ENCODE measurements at regions not wholly inside any gene's neighbourhood (a gene's known extent, or its start where the extent isn't known, plus 50 kb on each side); places are given as distances from the start of the nearest gene placed in this dataset.

- Histone ChIP-seq H3K4me1 (ENCODE audit: control insufficient read depth, insufficient read depth, low read length) (no peaks in the 10 kb centered on the region), H3K4me3 (ENCODE audit: low read length) (no peak overlapping the region), H3K36me3 (ENCODE audit: control insufficient read depth, insufficient read depth, low read length) (no peaks in the 10 kb centered on the region), H3K9me3 (ENCODE audit: control insufficient read depth, insufficient read depth, low read length) (no peaks in the 10 kb centered on the region), H3K27me3 (ENCODE audit: control insufficient read depth, insufficient read depth, low read length) (no peaks in the 10 kb centered on the region), H3K27ac (ENCODE audit: low read length) (no peak overlapping the region)
- DNase-seq (ENCODE audit: low read depth, low spot score): no peak
- WGBS (ENCODE audit: insufficient coverage, insufficient read length): no CpG with 5 or more reads among the region's 5 CpGs
These were observed 162.4 kb upstream of the SYT13 start for GRCh38 chr11:45448561-45448960.

GRCh38 chr11:45446998-45447397 lies 160.9 kb upstream of the SYT13 start:
- WGBS (ENCODE audit: insufficient coverage, insufficient read length): no CpG with 5 or more reads among the region's 8 CpGs
- Histone ChIP-seq H3K36me3 (ENCODE audit: control insufficient read depth, insufficient read depth, low read length) (no peaks in the 10 kb centered on the region), H3K27ac (ENCODE audit: low read length) (no peak overlapping the region), H3K27me3 (ENCODE audit: control insufficient read depth, insufficient read depth, low read length) (no peaks in the 10 kb centered on the region), H3K4me3 (ENCODE audit: low read length) (no peak overlapping the region), H3K4me1 (ENCODE audit: control insufficient read depth, insufficient read depth, low read length) (no peaks in the 10 kb centered on the region), H3K9me3 (ENCODE audit: control insufficient read depth, insufficient read depth, low read length) (no peaks in the 10 kb centered on the region)
- DNase-seq (ENCODE audit: low read depth, low spot score): no peak

DNA sequence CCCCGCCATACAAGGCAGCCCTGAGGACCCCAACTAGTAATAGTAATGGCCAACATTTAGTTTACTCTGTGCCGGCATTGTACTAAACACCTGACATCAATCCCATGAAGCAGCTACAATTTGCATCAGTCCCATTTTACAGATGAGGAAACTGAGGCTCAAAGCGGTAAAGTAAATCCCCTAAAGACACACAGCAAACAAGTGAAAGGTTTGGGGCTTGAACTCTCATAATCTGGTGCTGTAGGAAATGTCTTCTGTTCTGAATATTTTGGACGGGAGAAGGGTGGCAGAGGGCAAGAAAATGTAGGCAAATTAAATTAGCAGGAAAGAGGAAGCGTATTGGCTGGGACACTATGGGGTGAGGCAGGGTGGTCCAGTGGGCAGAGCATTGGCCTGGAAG lies 160.3 kb upstream of the SYT13 start:
- H3K27me3 ChIP-seq (ENCODE audit: control insufficient read depth, insufficient read depth, low read length): no peaks in the 10 kb centered on the region
- no CpG with 5 or more reads among the region's 5 CpGs for WGBS (ENCODE audit: insufficient coverage, insufficient read length)
- no peaks in the 10 kb centered on the region for H3K36me3 ChIP-seq (ENCODE audit: control insufficient read depth, insufficient read depth, low read length)
- DNase-seq (ENCODE audit: low read depth, low spot score): no peak
- no peak overlapping the region for H3K27ac ChIP-seq (ENCODE audit: low read length)
- H3K9me3 ChIP-seq (ENCODE audit: control insufficient read depth, insufficient read depth, low read length): no peaks in the 10 kb centered on the region
- no peaks in the 10 kb centered on the region for H3K4me1 ChIP-seq (ENCODE audit: control insufficient read depth, insufficient read depth, low read length)
- no peak overlapping the region for H3K4me3 ChIP-seq (ENCODE audit: low read length)

DNA sequence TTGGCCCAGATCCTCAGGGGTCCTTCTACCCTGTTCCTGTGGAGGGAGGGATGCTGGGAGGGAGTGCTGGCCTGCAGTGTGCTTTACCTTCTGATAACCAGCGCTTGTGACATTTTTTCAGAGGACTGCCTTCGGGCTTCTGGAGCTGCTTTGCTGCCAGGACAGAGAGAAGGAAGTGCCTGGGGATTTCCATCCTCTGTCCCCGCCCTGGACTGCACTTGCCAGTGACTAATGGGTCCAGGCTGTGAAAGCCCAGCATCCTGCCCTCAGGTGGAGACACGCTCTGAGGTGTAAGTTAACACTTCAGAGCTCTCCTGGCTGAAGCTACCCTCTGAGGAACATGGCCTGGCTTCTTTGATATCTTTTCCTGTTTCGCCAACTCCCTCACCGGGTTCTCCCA lies 158.7 kb upstream of the SYT13 start:
- Histone ChIP-seq H3K27me3 (ENCODE audit: control insufficient read depth, insufficient read depth, low read length) (no peaks in the 10 kb centered on the region), H3K4me3 (ENCODE audit: low read length) (no peak overlapping the region), H3K27ac (ENCODE audit: low read length) (no peak overlapping the region), H3K4me1 (ENCODE audit: control insufficient read depth, insufficient read depth, low read length) (no peaks in the 10 kb centered on the region), H3K9me3 (ENCODE audit: control insufficient read depth, insufficient read depth, low read length) (no peaks in the 10 kb centered on the region), H3K36me3 (ENCODE audit: control insufficient read depth, insufficient read depth, low read length) (no peaks in the 10 kb centered on the region)
- DNase-seq (ENCODE audit: low read depth, low spot score): no peak
- WGBS (ENCODE audit: insufficient coverage, insufficient read length): no CpG with 5 or more reads among the region's 6 CpGs

GRCh38 chr11:45440111-45440510 lies 154.0 kb upstream of the SYT13 start:
- Histone ChIP-seq H3K4me3 (ENCODE audit: low read length) (no peak overlapping the region), H3K36me3 (ENCODE audit: control insufficient read depth, insufficient read depth, low read length) (no peaks in the 10 kb centered on the region), H3K27ac (ENCODE audit: low read length) (no peak overlapping the region), H3K9me3 (ENCODE audit: control insufficient read depth, insufficient read depth, low read length) (no peaks in the 10 kb centered on the region), H3K27me3 (ENCODE audit: control insufficient read depth, insufficient read depth, low read length) (no peaks in the 10 kb centered on the region), H3K4me1 (ENCODE audit: control insufficient read depth, insufficient read depth, low read length) (no peaks in the 10 kb centered on the region)
- no CpG with 5 or more reads among the region's 2 CpGs for WGBS (ENCODE audit: insufficient coverage, insufficient read length)
- DNase-seq (ENCODE audit: low read depth, low spot score): no peak

- Histone ChIP-seq H3K4me3 (ENCODE audit: low read length) (no peak overlapping the region), H3K27me3 (ENCODE audit: control insufficient read depth, insufficient read depth, low read length) (no peaks in the 10 kb centered on the region)
- WGBS (ENCODE audit: insufficient coverage, insufficient read length): no CpG with 5 or more reads among the region's 1 CpG
These were observed 150.8 kb upstream of the SYT13 start for GRCh38 chr11:45436966-45437365.

GRCh38 chr11:45436118-45436517 lies 150.0 kb upstream of the SYT13 start:
- no CpG with 5 or more reads among the region's 2 CpGs for WGBS (ENCODE audit: insufficient coverage, insufficient read length)
- DNase-seq (ENCODE audit: low read depth, low spot score): no peak
- H3K36me3 ChIP-seq (ENCODE audit: control insufficient read depth, insufficient read depth, low read length): no peaks in the 10 kb centered on the region
- H3K27me3 ChIP-seq (ENCODE audit: control insufficient read depth, insufficient read depth, low read length): no peaks in the 10 kb centered on the region
- H3K27ac ChIP-seq (ENCODE audit: low read length): no peak overlapping the region
- H3K4me3 ChIP-seq (ENCODE audit: low read length): no peak overlapping the region
- no peaks in the 10 kb centered on the region for H3K9me3 ChIP-seq (ENCODE audit: control insufficient read depth, insufficient read depth, low read length)
- H3K4me1 ChIP-seq (ENCODE audit: control insufficient read depth, insufficient read depth, low read length): peaks cover 4% of the 10 kb centered on the region; the same call in 1 of the 2 replicates

More at GRCh38 chr11:45436966-45437365, 150.8 kb upstream of the SYT13 start:
- Histone ChIP-seq H3K4me1 (ENCODE audit: control insufficient read depth, insufficient read depth, low read length) (no peaks in the 10 kb centered on the region), H3K27ac (ENCODE audit: low read length) (no peak overlapping the region), H3K9me3 (ENCODE audit: control insufficient read depth, insufficient read depth, low read length) (no peaks in the 10 kb centered on the region), H3K36me3 (ENCODE audit: control insufficient read depth, insufficient read depth, low read length) (no peaks in the 10 kb centered on the region)
- no peak for DNase-seq (ENCODE audit: low read depth, low spot score)

DNA sequence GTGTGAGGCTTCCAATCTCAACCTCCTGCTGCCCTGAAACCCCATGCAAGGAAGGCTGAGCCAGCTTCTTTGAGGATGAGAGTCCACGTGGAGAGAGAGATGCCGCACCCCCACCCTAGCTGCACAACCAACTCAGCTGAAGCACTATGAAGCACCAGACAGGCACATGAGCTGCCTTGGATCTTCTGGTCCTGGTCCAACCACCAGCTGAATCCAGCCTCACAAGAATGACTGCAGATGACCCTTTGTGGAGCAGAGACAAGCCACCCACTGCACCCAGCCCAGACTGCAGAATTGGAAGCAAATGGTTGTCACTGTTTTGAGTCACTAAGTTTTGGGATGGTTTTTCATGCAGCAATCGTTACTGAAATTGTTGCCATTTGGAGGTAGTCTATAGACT lies 149.6 kb upstream of the SYT13 start:
- no peak for DNase-seq (ENCODE audit: low read depth, low spot score)
- no peak overlapping the region for H3K4me3 ChIP-seq (ENCODE audit: low read length)
- no peaks in the 10 kb centered on the region for H3K9me3 ChIP-seq (ENCODE audit: control insufficient read depth, insufficient read depth, low read length)
- H3K36me3 ChIP-seq (ENCODE audit: control insufficient read depth, insufficient read depth, low read length): no peaks in the 10 kb centered on the region
- no peaks in the 10 kb centered on the region for H3K27me3 ChIP-seq (ENCODE audit: control insufficient read depth, insufficient read depth, low read length)
- WGBS (ENCODE audit: insufficient coverage, insufficient read length): no CpG with 5 or more reads among the region's 3 CpGs
- H3K27ac ChIP-seq (ENCODE audit: low read length): no peak overlapping the region
- H3K4me1 ChIP-seq (ENCODE audit: control insufficient read depth, insufficient read depth, low read length): peaks cover 4% of the 10 kb centered on the region; the same call in 1 of the 2 replicates

DNA sequence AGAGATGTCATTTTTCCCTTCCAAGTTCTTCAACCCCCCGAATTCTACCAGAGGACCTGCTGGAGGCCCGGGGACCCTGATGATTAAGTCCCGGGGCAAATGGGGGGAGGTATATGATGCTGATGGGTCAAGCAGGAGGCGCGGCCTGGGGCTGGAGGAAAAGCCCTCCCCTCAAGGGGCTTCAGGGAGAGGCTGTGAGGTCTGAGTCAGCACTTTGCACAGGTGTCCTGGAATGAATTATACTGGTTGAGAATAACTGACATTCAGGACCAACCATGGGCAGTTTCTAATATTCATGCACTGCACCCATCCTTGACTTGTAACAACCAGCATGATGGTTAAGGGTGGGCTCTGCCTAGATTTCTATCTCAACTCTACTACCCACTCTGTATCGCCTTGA lies 146.8 kb upstream of the SYT13 start:
- no peaks in the 10 kb centered on the region for H3K27me3 ChIP-seq (ENCODE audit: control insufficient read depth, insufficient read depth, low read length)
- WGBS (ENCODE audit: insufficient coverage, insufficient read length): no CpG with 5 or more reads among the region's 6 CpGs
- no peak for DNase-seq (ENCODE audit: low read depth, low spot score)

GRCh38 chr11:45432100-45432499 lies 146.0 kb upstream of the SYT13 start:
- WGBS (ENCODE audit: insufficient coverage, insufficient read length): no CpG with 5 or more reads among the region's 3 CpGs

More for the DNA sequence above, 146.8 kb upstream of the SYT13 start:
- peaks cover 4% of the 10 kb centered on the region; the same call in 1 of the 2 replicates for H3K4me1 ChIP-seq (ENCODE audit: control insufficient read depth, insufficient read depth, low read length)
- H3K36me3 ChIP-seq (ENCODE audit: control insufficient read depth, insufficient read depth, low read length): no peaks in the 10 kb centered on the region
- H3K27ac ChIP-seq (ENCODE audit: low read length): no peak overlapping the region
- H3K9me3 ChIP-seq (ENCODE audit: control insufficient read depth, insufficient read depth, low read length): no peaks in the 10 kb centered on the region
- H3K4me3 ChIP-seq (ENCODE audit: low read length): no peak overlapping the region

More at GRCh38 chr11:45432100-45432499, 146.0 kb upstream of the SYT13 start:
- no peak for DNase-seq (ENCODE audit: low read depth, low spot score)
- no peaks in the 10 kb centered on the region for H3K27me3 ChIP-seq (ENCODE audit: control insufficient read depth, insufficient read depth, low read length)
- H3K4me3 ChIP-seq (ENCODE audit: low read length): no peak overlapping the region
- H3K36me3 ChIP-seq (ENCODE audit: control insufficient read depth, insufficient read depth, low read length): no peaks in the 10 kb centered on the region
- H3K4me1 ChIP-seq (ENCODE audit: control insufficient read depth, insufficient read depth, low read length): peaks cover 4% of the 10 kb centered on the region; the same call in 1 of the 2 replicates
- H3K27ac ChIP-seq (ENCODE audit: low read length): no peak overlapping the region
- no peaks in the 10 kb centered on the region for H3K9me3 ChIP-seq (ENCODE audit: control insufficient read depth, insufficient read depth, low read length)
